22Rv1 (cell line): ENCODE measurements at regions not wholly inside any gene's neighbourhood (a gene's known extent, or its start where the extent isn't known, plus 50 kb on each side); places are given as distances from the start of the nearest gene placed in this dataset.

ENCODE experiments used
- H3K27ac ChIP-seq: fragments of 450-650 bp; 2 replicates; pipeline ENCODE4 v1.5.1; 2017
- ZFX ChIP-seq: fragments of 450-650 bp; IDR thresholded peaks from 2 replicates; pipeline ENCODE4 v1.6.1; 2017; ENCODE audit warnings: antibody characterized with exemption, borderline replicate concordance
- TF ChIP-seq, protein P1 (sequence below): fragments of 450-650 bp; IDR thresholded peaks from 2 replicates; pipeline ENCODE4 v1.5.1; 2017; ENCODE audit warnings: mild to moderate bottlenecking

GRCh38 chr17:43326490-43327275, 72.1 kb upstream of the ARL4D start:
- H3K27ac ChIP-seq: no peak overlapping the region
- TF ChIP-seq, protein P1, sequence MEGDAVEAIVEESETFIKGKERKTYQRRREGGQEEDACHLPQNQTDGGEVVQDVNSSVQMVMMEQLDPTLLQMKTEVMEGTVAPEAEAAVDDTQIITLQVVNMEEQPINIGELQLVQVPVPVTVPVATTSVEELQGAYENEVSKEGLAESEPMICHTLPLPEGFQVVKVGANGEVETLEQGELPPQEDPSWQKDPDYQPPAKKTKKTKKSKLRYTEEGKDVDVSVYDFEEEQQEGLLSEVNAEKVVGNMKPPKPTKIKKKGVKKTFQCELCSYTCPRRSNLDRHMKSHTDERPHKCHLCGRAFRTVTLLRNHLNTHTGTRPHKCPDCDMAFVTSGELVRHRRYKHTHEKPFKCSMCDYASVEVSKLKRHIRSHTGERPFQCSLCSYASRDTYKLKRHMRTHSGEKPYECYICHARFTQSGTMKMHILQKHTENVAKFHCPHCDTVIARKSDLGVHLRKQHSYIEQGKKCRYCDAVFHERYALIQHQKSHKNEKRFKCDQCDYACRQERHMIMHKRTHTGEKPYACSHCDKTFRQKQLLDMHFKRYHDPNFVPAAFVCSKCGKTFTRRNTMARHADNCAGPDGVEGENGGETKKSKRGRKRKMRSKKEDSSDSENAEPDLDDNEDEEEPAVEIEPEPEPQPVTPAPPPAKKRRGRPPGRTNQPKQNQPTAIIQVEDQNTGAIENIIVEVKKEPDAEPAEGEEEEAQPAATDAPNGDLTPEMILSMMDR: no peak
- no peak for TF ChIP-seq ZFX

GRCh38 chr17:43324205-43324893, 74.4 kb upstream of the ARL4D start:
- H3K27ac ChIP-seq: no peak overlapping the region
- no peak for TF ChIP-seq ZFX
- TF ChIP-seq, protein P1: peak; percentile 21; the same call in 1 of the 2 replicates

- TF ChIP-seq ZFX: no peak
- TF ChIP-seq, protein P1: no peak
- H3K27ac ChIP-seq: no peak overlapping the region
Measured at GRCh38 chr17:43319293-43320124, 79.3 kb upstream of the ARL4D start.

DNA sequence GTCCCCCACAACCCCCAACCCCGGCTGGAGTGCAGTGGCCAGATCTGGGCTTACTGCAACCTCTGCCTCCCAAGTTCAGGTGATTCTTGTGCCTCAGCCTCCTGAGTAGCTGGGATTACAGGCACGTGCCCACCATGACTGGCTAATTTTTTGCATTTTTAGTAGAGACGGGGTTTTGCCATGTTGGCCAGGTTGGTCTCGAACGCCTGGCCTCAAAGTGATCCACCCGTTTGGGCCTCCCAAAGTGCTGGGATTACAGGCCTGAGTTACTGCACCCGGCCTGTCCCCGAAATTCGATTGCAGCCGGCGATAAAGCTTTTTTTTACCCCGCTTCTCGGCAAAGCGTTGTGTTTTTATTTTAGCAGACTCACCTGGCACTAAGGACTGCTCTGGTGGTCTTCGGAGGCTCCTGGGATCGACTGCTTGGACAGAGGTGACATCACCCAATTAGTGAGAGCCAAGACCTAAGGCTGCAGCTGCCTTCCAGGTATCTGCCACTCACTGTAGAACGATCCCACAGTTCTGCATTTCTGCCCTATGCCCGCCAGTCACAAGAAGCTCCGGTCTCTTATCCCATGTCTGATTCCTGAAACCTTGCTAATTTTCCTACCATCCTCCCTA, 82.2 kb upstream of the ARL4D start:
- TF ChIP-seq ZFX: no peak
- TF ChIP-seq, protein P1: no peak
- no peak overlapping the region for H3K27ac ChIP-seq

GRCh38 chr17:43315858-43316521, 82.2 kb upstream of the RNU2-1 start:
- TF ChIP-seq, protein P1: no peak
- no peak for TF ChIP-seq ZFX
- H3K27ac ChIP-seq: no peak overlapping the region

- TF ChIP-seq, protein P1: no peak
- TF ChIP-seq ZFX: no peak
Measured at GRCh38 chr17:43315369-43315768, 81.6 kb upstream of the RNU2-1 start.

More at GRCh38 chr17:43315369-43315768, 81.6 kb upstream of the RNU2-1 start:
- no peak overlapping the region for H3K27ac ChIP-seq
